ENCODE measurements at regions not wholly inside any gene's neighbourhood (a gene's known extent, or its start where the extent isn't known, plus 50 kb on each side); places are given as distances from the start of the nearest gene placed in this dataset.

DNA sequence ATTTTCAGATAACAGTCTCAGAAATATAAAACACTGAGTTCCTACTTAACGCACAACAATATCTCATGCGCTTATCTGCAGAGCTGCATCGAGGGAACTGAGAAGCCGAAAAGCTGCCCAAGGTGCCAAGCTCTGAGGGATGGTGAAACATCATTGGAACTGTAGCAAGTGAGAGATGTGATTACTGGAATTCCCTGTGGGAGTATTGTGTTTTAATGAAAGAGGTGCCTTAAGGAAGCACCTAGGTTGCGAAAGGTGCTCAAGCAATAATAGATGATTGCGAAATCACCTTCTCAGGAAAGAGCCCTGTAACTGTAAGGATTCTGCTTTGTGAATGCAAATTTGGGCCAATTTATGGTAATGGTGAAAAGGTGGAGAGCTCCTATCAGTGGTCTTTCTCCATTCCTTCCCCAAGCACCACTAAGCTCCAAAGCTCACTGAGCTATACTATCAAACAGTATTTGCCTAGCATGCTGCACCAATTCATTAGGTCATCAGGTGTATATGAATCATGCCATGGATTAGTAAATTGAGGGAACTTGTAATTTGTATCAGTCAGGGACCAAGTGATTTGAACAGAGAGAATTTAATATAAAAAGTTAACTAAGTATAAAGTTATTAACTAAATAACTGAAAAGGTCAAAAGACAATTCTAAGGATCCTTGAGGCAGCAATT lies 59.0 kb upstream of the ATP8A1 start:
- ChIA-PET CTCF (interaction anchor here (1.4 to 2.0 kb wide), 4 partner anchors 10 to 345 kb away, joined by 3 to 13 read pairs (median 8); no protein-coding TSS in a partner anchor), POLR2A (no interaction called here)
- TF ChIP-seq, protein P1, sequence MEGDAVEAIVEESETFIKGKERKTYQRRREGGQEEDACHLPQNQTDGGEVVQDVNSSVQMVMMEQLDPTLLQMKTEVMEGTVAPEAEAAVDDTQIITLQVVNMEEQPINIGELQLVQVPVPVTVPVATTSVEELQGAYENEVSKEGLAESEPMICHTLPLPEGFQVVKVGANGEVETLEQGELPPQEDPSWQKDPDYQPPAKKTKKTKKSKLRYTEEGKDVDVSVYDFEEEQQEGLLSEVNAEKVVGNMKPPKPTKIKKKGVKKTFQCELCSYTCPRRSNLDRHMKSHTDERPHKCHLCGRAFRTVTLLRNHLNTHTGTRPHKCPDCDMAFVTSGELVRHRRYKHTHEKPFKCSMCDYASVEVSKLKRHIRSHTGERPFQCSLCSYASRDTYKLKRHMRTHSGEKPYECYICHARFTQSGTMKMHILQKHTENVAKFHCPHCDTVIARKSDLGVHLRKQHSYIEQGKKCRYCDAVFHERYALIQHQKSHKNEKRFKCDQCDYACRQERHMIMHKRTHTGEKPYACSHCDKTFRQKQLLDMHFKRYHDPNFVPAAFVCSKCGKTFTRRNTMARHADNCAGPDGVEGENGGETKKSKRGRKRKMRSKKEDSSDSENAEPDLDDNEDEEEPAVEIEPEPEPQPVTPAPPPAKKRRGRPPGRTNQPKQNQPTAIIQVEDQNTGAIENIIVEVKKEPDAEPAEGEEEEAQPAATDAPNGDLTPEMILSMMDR (IDR thresholded peaks at IDR 0.05; ENCODE audit: control extremely low read depth, extremely low read depth, low read depth, missing control alignments), result no peak
- no peak for DNase-seq (ENCODE audit: extremely low spot score)

DNA sequence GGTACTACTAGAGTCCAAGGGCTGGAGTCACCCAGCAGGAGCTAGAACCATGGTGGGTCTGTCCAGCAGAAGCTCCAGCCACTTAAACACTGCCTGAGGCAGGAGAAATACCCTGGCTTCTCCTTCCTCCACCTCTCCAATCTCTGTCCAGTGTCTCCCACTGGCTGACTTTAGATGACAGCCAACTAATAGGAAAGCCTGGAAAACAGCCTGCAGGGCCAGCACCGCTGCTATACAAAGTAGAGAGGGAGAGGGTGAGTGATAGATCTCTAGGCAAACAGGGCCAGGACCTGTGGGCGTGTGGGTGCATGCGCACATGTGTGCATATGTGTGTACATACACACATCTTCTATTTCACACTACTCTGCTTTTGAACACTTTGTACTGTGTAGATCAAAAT lies 56.5 kb upstream of the ATP8A1 start:
- POLR2A ChIA-PET, result no interaction called here
- TF ChIP-seq, protein P1 (IDR thresholded peaks at IDR 0.05; ENCODE audit: control extremely low read depth, extremely low read depth, low read depth, missing control alignments), result no peak
- CTCF ChIA-PET, result no interaction called here
- DNase-seq (ENCODE audit: extremely low spot score), result no peak

- ChIA-PET CTCF (interaction anchor here (3.1 kb wide), 1 partner anchor 22 kb away, joined by 7 read pairs; no protein-coding TSS in a partner anchor), POLR2A (no interaction called here)
- TF ChIP-seq, protein P1 (IDR thresholded peaks at IDR 0.05; ENCODE audit: control extremely low read depth, extremely low read depth, low read depth, missing control alignments), result no peak
- no peak for DNase-seq (ENCODE audit: extremely low spot score)
Observed at GRCh38 chr4:42712854-42713253, 55.9 kb upstream of the ATP8A1 start.

DNA sequence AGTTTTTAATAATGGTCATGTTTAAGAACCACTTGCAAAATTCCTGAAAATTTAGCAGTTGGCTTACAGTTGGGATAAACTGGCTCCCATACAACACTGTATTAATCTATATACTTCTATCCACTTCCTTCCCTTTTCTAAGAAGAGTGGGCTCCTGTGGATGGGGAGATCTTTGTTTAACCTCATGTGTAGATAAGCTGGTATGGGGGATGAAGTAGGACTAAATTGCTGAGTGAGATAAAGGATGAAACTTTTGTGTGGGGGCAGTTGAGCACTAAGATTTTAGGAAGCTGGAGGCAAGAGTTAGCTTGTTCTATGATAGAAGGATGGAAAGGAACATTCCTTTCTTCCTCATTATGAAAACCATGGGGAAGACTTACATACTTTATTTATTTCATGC lies 54.6 kb upstream of the ATP8A1 start:
- POLR2A ChIA-PET, result no interaction called here
- CTCF ChIA-PET, result interaction anchor here (1.1 to 3.1 kb wide), 3 partner anchors 20 to 143 kb away, joined by 3 to 7 read pairs (median 4); no protein-coding TSS in a partner anchor
- TF ChIP-seq, protein P1 (IDR thresholded peaks at IDR 0.05; ENCODE audit: control extremely low read depth, extremely low read depth, low read depth, missing control alignments), result no peak
- DNase-seq (ENCODE audit: extremely low spot score), result no peak

- ChIA-PET CTCF (interaction anchor here (1.8 to 3.1 kb wide), 2 partner anchors 19 to 25 kb away, joined by 4 to 7 read pairs; no protein-coding TSS in a partner anchor), POLR2A (interaction anchor here (0.5 kb wide), 1 partner anchor 103 kb away, joined by 3 read pairs; no protein-coding TSS in a partner anchor)
Observed at GRCh38 chr4:42710761-42711160, 53.9 kb upstream of the ATP8A1 start.

DNA sequence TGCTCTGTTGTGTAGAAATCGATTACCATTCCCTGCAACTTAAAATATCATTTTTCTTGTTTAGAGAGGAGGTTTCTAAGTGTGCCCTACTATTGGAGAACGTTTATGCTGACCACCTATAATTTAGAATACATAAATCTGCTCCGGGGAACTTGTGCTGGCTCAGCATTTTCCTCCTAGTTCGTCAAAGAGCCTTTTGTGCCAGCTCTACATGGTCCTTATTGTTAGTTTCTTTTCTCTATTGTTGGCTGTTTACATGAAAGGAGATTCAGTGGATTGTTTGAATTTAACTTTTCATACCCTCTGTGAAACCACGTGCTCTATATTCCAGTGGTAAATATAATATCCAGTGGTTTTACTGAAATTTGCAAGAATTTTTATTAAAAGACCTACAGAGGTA lies 53.4 kb upstream of the ATP8A1 start:
- no peak for DNase-seq (ENCODE audit: extremely low spot score)
- CTCF ChIA-PET, result interaction anchor here (1.8 to 3.1 kb wide), 2 partner anchors 19 to 24 kb away, joined by 4 to 7 read pairs; no protein-coding TSS in a partner anchor
- POLR2A ChIA-PET, result interaction anchor here (0.5 kb wide), 1 partner anchor 102 kb away, joined by 3 read pairs; no protein-coding TSS in a partner anchor
- TF ChIP-seq, protein P1 (IDR thresholded peaks at IDR 0.05; ENCODE audit: control extremely low read depth, extremely low read depth, low read depth, missing control alignments), result no peak

More at GRCh38 chr4:42710761-42711160, 53.9 kb upstream of the ATP8A1 start:
- no peak for DNase-seq (ENCODE audit: extremely low spot score)
- TF ChIP-seq, protein P1 (IDR thresholded peaks at IDR 0.05; ENCODE audit: control extremely low read depth, extremely low read depth, low read depth, missing control alignments), result no peak

Data from GM10248 (cell line).